Uterus (tissue), 3 donors: ENCODE measurements at regions not wholly inside any gene's neighbourhood (a gene's known extent, or its start where the extent isn't known, plus 50 kb on each side); places are given as distances from the start of the nearest gene placed in this dataset.

Source experiments
- DNase-seq, 2 donors: peaks; one replicate each; pipeline ENCODE4 v3.0.0-alpha.2; 2019 to 2020
- H3K27ac ChIP-seq, 2 donors: fragments of 200-600 bp; sonication (generic); 1 replicate in 1 of 2; 2 replicates in 1 of 2; pipeline ENCODE4 v1.5.1; 2016 to 2018
- H3K27me3 ChIP-seq, 2 donors: fragments of 200-600 bp; sonication (generic); one replicate each; pipeline ENCODE4 v1.5.1; 2018 to 2019; ENCODE audit warnings: control low read depth in 1 of 2
- H3K36me3 ChIP-seq, 2 donors: fragments of 200-600 bp; sonication (generic); one replicate each; pipeline ENCODE4 v1.5.1; 2019; ENCODE audit warnings: control low read depth in 1 of 2
- H3K4me1 ChIP-seq, 2 donors: fragments of 200-600 bp; sonication (generic); one replicate each; pipeline ENCODE4 v1.5.1; 2018 to 2019; ENCODE audit warnings: control low read depth in 1 of 2
- H3K4me3 ChIP-seq, 2 donors: fragments of 200-600 bp; sonication (generic); 1 replicate in 1 of 2; 2 replicates in 1 of 2; pipeline ENCODE4 v1.5.1; 2018 to 2019; ENCODE audit warnings: mild to moderate bottlenecking in 1 of 2
- H3K9me3 ChIP-seq, 2 donors: fragments of 200-600 bp; sonication (generic); one replicate each; pipeline ENCODE4 v1.5.1; 2019; ENCODE audit warnings: control low read depth in 1 of 2
- POLR2A ChIP-seq, 2 donors: fragments of 450-650 bp; IDR thresholded peaks; one replicate each; pipeline ENCODE4 v1.6.1; 2016; ENCODE audit warnings: antibody characterized with exemption in 2 of 2, mild to moderate bottlenecking in 1 of 2, moderate library complexity in 1 of 2
- intact Hi-C: fragments of 100-400 bp; cut with DNase I; formaldehyde crosslinking; loops from one replicate; pipeline ENCODE4 v1.15.1; 2023; ENCODE audit warnings: low total_unique reads
- TF ChIP-seq, protein P1 (sequence below), 4 experiments: fragments of 200-600 bp in 2 of 4; fragments of 450-650 bp in 2 of 4; sonication (generic) in 2 of 4; IDR thresholded peaks; one replicate each; pipeline ENCODE4 v1.5.1; 2016 to 2019; ENCODE audit warnings: antibody characterized with exemption in 4 of 4, mild to moderate bottlenecking in 2 of 4, moderate library complexity in 1 of 4
- donor health status: DM: yes; HTN: yes; CAD: no.

GRCh38 chr6:4559281-4559875 lies 216.8 kb upstream of the CDYL start:
- DNase-seq = no peak
- no peaks in the 10 kb centered on the region for H3K4me1 ChIP-seq
- no peak overlapping the region for H3K4me3 ChIP-seq
- intact Hi-C loops = no loop called here
- H3K36me3 ChIP-seq = no peaks in the 10 kb centered on the region
- H3K27me3 ChIP-seq = no peaks in the 10 kb centered on the region
- no peak for TF ChIP-seq POLR2A (IDR thresholded peaks at IDR 0.05)
- TF ChIP-seq, protein P1, sequence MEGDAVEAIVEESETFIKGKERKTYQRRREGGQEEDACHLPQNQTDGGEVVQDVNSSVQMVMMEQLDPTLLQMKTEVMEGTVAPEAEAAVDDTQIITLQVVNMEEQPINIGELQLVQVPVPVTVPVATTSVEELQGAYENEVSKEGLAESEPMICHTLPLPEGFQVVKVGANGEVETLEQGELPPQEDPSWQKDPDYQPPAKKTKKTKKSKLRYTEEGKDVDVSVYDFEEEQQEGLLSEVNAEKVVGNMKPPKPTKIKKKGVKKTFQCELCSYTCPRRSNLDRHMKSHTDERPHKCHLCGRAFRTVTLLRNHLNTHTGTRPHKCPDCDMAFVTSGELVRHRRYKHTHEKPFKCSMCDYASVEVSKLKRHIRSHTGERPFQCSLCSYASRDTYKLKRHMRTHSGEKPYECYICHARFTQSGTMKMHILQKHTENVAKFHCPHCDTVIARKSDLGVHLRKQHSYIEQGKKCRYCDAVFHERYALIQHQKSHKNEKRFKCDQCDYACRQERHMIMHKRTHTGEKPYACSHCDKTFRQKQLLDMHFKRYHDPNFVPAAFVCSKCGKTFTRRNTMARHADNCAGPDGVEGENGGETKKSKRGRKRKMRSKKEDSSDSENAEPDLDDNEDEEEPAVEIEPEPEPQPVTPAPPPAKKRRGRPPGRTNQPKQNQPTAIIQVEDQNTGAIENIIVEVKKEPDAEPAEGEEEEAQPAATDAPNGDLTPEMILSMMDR (IDR thresholded peaks at IDR 0.05) = no peak
- H3K27ac ChIP-seq = no peak overlapping the region
- no peaks in the 10 kb centered on the region for H3K9me3 ChIP-seq

- TF ChIP-seq, protein P1 (IDR thresholded peaks at IDR 0.05) = no peak
- TF ChIP-seq POLR2A (IDR thresholded peaks at IDR 0.05) = no peak
- H3K36me3 ChIP-seq = no peaks in the 10 kb centered on the region
- H3K4me1 ChIP-seq = no peaks in the 10 kb centered on the region
- H3K27ac ChIP-seq = no peak overlapping the region
- H3K4me3 ChIP-seq = no peak overlapping the region
- no peak for DNase-seq
- intact Hi-C loops = no loop called here
- H3K9me3 ChIP-seq = no peaks in the 10 kb centered on the region
- no peaks in the 10 kb centered on the region for H3K27me3 ChIP-seq
Measured at GRCh38 chr6:4554645-4555044, 221.6 kb upstream of the CDYL start.

DNA sequence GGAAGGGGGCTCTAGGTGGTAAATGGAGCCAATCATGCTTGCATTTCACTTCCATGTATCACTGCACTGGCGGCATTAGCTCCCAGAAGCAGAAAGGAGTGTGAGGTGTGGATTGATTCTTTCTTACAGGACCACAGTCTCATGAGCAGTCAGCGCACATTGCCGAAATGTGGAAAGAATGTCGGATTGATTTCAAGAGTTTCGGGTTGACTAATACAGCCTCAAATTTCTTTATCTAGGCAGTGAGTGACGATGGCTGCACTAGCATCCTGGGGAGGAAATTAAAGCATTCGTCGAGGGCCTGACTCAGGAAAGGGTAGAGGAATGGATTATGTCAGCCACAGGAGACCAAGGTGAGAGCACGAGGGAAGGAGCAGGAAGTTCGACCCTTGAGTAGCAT lies 222.8 kb upstream of the CDYL start:
- Histone ChIP-seq H3K4me1 (no peaks in the 10 kb centered on the region), H3K27me3 (no peaks in the 10 kb centered on the region), H3K4me3 (no peak overlapping the region), H3K36me3 (no peaks in the 10 kb centered on the region), H3K9me3 (no peaks in the 10 kb centered on the region), H3K27ac (no peak overlapping the region)
- no peak for DNase-seq
- intact Hi-C loops = no loop called here
- no peak for TF ChIP-seq POLR2A (IDR thresholded peaks at IDR 0.05)
- TF ChIP-seq, protein P1 (IDR thresholded peaks at IDR 0.05) = no peak

GRCh38 chr6:4550227-4550597 lies 226.0 kb upstream of the CDYL start:
- Histone ChIP-seq H3K27ac (no peak overlapping the region), H3K9me3 (no peaks in the 10 kb centered on the region), H3K36me3 (no peaks in the 10 kb centered on the region), H3K27me3 (no peaks in the 10 kb centered on the region), H3K4me1 (no peaks in the 10 kb centered on the region), H3K4me3 (no peak overlapping the region)
- TF ChIP-seq POLR2A (IDR thresholded peaks at IDR 0.05) = no peak
- TF ChIP-seq, protein P1 (IDR thresholded peaks at IDR 0.05) = no peak
- no peak for DNase-seq
- intact Hi-C loops = no loop called here

GRCh38 chr6:4549556-4550226 lies 226.5 kb upstream of the CDYL start:
- Histone ChIP-seq H3K4me1 (no peaks in the 10 kb centered on the region), H3K4me3 (no peak overlapping the region), H3K9me3 (no peaks in the 10 kb centered on the region), H3K36me3 (no peaks in the 10 kb centered on the region), H3K27ac (no peak overlapping the region), H3K27me3 (no peaks in the 10 kb centered on the region)
- no peak for DNase-seq
- TF ChIP-seq, protein P1 (IDR thresholded peaks at IDR 0.05) = no peak
- TF ChIP-seq POLR2A (IDR thresholded peaks at IDR 0.05) = no peak
- intact Hi-C loops = no loop called here
